Neural crest cell (in vitro differentiated cells): ENCODE measurements at regions not wholly inside any gene's neighbourhood (a gene's known extent, or its start where the extent isn't known, plus 50 kb on each side); places are given as distances from the start of the nearest gene placed in this dataset.

ENCODE experiments used
- DNase-seq: peaks from one replicate; pipeline ENCODE4 v3.0.0; 2021; ENCODE audit warnings: low read depth, mixed read lengths, low spot score
- H3K27ac Mint-ChIP-seq: one replicate; pipeline ENCODE4 v1.8.0; 2021; ENCODE audit warnings: mild to moderate bottlenecking, mixed read lengths; ENCODE audit not compliant: unreplicated experiment
- H3K27me3 Mint-ChIP-seq: 2 replicates; pipeline ENCODE4 v1.8.0; 2021; ENCODE audit warnings: low read depth, mild to moderate bottlenecking, mixed read lengths
- H3K36me3 Mint-ChIP-seq: 2 replicates; pipeline ENCODE4 v1.8.0; 2021; ENCODE audit warnings: low read depth, mild to moderate bottlenecking, mixed read lengths
- H3K4me1 Mint-ChIP-seq: 2 replicates; pipeline ENCODE4 v1.8.0; 2021; ENCODE audit warnings: mixed read lengths
- H3K4me3 Mint-ChIP-seq: one replicate; pipeline ENCODE4 v1.8.0; 2021; ENCODE audit warnings: mild to moderate bottlenecking, mixed read lengths
- H3K9me3 Mint-ChIP-seq: 2 replicates; pipeline ENCODE4 v1.8.0; 2021; ENCODE audit warnings: mixed read lengths
- TF ChIP-seq, protein P1 (sequence below): fragments of 200-600 bp; sonication (generic); conservative IDR thresholded peaks from 2 replicates; pipeline ENCODE4 v1.5.0; 2021; ENCODE audit warnings: antibody characterized with exemption, mild to moderate bottlenecking

- no peak overlapping the region for H3K27ac Mint-ChIP-seq
- H3K36me3 Mint-ChIP-seq, result no peaks in the 10 kb centered on the region
- H3K4me1 Mint-ChIP-seq, result no peaks in the 10 kb centered on the region
- H3K27me3 Mint-ChIP-seq, result no peaks in the 10 kb centered on the region
- peaks cover 4% of the 10 kb centered on the region for H3K9me3 Mint-ChIP-seq
- no peak overlapping the region for H3K4me3 Mint-ChIP-seq
- DNase-seq, result no peak
- TF ChIP-seq, protein P1, sequence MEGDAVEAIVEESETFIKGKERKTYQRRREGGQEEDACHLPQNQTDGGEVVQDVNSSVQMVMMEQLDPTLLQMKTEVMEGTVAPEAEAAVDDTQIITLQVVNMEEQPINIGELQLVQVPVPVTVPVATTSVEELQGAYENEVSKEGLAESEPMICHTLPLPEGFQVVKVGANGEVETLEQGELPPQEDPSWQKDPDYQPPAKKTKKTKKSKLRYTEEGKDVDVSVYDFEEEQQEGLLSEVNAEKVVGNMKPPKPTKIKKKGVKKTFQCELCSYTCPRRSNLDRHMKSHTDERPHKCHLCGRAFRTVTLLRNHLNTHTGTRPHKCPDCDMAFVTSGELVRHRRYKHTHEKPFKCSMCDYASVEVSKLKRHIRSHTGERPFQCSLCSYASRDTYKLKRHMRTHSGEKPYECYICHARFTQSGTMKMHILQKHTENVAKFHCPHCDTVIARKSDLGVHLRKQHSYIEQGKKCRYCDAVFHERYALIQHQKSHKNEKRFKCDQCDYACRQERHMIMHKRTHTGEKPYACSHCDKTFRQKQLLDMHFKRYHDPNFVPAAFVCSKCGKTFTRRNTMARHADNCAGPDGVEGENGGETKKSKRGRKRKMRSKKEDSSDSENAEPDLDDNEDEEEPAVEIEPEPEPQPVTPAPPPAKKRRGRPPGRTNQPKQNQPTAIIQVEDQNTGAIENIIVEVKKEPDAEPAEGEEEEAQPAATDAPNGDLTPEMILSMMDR, result peak; percentile 21
Measured at GRCh38 chrX:10326578-10326977, 169.8 kb downstream of the CLCN4 start.

- Mint-ChIP-seq H3K4me3 (no peak overlapping the region), H3K27me3 (no peaks in the 10 kb centered on the region), H3K27ac (no peak overlapping the region), H3K36me3 (no peaks in the 10 kb centered on the region), H3K4me1 (no peaks in the 10 kb centered on the region), H3K9me3 (peaks cover 4% of the 10 kb centered on the region)
- no peak for DNase-seq
- TF ChIP-seq, protein P1, result no peak
Measured at GRCh38 chrX:10327651-10328050, 170.9 kb downstream of the CLCN4 start.

DNA sequence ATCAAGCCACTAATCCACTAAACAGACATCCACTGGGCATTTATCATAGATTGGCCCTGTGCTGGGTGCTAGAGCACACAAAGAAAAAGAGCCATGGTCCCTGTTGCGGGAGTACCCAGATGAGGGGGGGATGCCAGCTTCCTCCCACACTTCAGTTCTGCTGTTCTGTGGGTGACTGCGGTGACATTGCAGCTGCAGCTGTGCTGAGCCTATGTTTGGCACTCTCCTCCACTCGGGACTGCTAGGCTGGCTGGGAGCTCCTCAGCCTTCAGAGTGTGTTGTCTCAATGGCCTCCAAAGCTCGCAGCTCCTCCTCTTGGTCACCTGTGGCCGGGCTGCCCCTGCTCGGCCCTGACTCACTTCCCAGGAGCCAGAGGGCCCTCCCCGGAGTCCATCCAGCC, 173.2 kb downstream of the CLCN4 start:
- TF ChIP-seq, protein P1, result no peak
- peaks cover 4% of the 10 kb centered on the region for H3K9me3 Mint-ChIP-seq
- no peaks in the 10 kb centered on the region for H3K4me1 Mint-ChIP-seq

DNA sequence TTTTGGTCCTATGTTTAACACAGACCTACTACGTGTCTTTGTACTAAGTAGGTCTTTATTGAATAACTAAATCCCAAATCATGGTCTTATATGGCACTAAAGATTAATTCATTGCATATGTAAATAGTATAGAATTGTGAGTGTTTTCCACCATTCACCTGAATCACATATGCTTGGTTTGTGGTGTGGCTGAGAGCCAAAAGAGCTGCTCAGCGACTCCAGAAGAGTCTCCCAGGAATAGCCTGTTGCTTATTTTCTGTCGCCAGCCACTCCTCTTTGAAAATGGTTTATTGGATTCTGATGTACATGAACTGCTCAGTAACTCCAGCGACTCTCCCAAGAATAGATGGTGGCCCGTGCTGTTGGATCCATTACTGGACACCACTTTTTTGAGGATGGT, 184.5 kb downstream of the CLCN4 start:
- peaks cover 7% of the 10 kb centered on the region for H3K9me3 Mint-ChIP-seq
- H3K36me3 Mint-ChIP-seq, result peaks cover 3% of the 10 kb centered on the region
- H3K4me3 Mint-ChIP-seq, result no peak overlapping the region
- TF ChIP-seq, protein P1, result no peak
- H3K27ac Mint-ChIP-seq, result no peak overlapping the region
- no peaks in the 10 kb centered on the region for H3K4me1 Mint-ChIP-seq
- no peaks in the 10 kb centered on the region for H3K27me3 Mint-ChIP-seq
- no peak for DNase-seq

More for the DNA sequence above, 173.2 kb downstream of the CLCN4 start:
- no peaks in the 10 kb centered on the region for H3K27me3 Mint-ChIP-seq
- H3K36me3 Mint-ChIP-seq, result no peaks in the 10 kb centered on the region
- no peak for DNase-seq
- H3K27ac Mint-ChIP-seq, result no peak overlapping the region
- H3K4me3 Mint-ChIP-seq, result no peak overlapping the region

DNA sequence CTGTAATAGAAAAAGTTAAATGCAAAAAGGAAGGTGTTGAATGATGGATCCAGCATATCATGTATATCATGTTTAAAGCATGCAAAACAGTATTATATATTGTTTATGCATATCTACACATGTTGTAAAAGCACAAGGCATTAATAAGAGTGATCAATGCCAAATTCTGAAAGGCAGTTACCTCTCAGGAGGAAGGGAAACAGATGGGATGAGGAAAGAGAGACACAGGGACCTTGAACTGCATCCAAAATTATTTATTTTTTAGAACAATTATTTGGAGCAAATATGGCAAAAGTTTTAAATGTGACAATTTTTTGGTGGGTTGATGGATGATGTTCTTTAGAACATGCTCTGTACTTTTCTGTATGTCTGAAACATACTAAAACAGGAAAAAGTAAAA, 193.4 kb downstream of the CLCN4 start:
- Mint-ChIP-seq H3K4me1 (peaks cover 6% of the 10 kb centered on the region), H3K36me3 (peaks cover 2% of the 10 kb centered on the region), H3K27ac (no peak overlapping the region), H3K4me3 (no peak overlapping the region), H3K9me3 (peaks cover 20% of the 10 kb centered on the region), H3K27me3 (no peaks in the 10 kb centered on the region)
- DNase-seq, result no peak
- TF ChIP-seq, protein P1, result no peak

- Mint-ChIP-seq H3K27ac (peak overlapping the region; percentile 71), H3K9me3 (peaks cover 18% of the 10 kb centered on the region), H3K4me1 (peaks cover 6% of the 10 kb centered on the region), H3K27me3 (no peaks in the 10 kb centered on the region), H3K4me3 (no peak overlapping the region), H3K36me3 (peaks cover 2% of the 10 kb centered on the region)
- DNase-seq, result no peak
- TF ChIP-seq, protein P1, result no peak
Measured at GRCh38 chrX:10350981-10351380, 194.2 kb downstream of the CLCN4 start.
